GM12878 (cell line): ENCODE measurements at regions not wholly inside any gene's neighbourhood (a gene's known extent, or its start where the extent isn't known, plus 50 kb on each side); places are given as distances from the start of the nearest gene placed in this dataset.

Experiments used
- ATAC-seq: fragments of 200-7000 bp; cut with Tn5 transposase; 3 replicates; pipeline ENCODE4 v1.9.1; 2020; ENCODE audit warnings: mild to moderate bottlenecking, moderate library complexity
- BruUV-seq: library from RNA; stranded (reverse); fragments of 400-500 nt; replicated peaks from 2 replicates; lab custom pipeline; 2021; lab: Mats Ljungman, UMichigan
- CTCF ChIA-PET: fragments of 300-600 bp; sonication (Branson Sonifier 250); formaldehyde crosslinking; extraction: SDS; loops from one replicate; lab custom pipeline; 2021; ENCODE audit warnings: inconsistent platforms; lab: Yijun Ruan, JAX
- POLR2A ChIA-PET: fragments of 350-600 bp; formaldehyde crosslinking; extraction: SDS; loops from one replicate; lab custom pipeline; 2021; ENCODE audit warnings: inconsistent platforms; lab: Charles Lee
- RAD21 ChIA-PET: fragments of 300-600 bp; sonication (Branson Sonifier 250); formaldehyde crosslinking; loops from one replicate; lab custom pipeline; 2023; ENCODE audit warnings: antibody characterized with exemption; ENCODE audit not compliant: unreplicated experiment; lab: Charles Lee
- SMC1A ChIA-PET: fragments of 300-600 bp; sonication (Branson Sonifier 250); formaldehyde crosslinking; loops from one replicate; lab custom pipeline; 2023; ENCODE audit not compliant: unreplicated experiment, uncharacterized antibody; lab: Charles Lee
- DNase-seq: peaks from one replicate; pipeline ENCODE4 v3.0.0-alpha.2; 2011; ENCODE audit warnings: low read depth, low spot score
- FAIRE-seq: peaks from 3 replicates; lab custom pipeline; 2011; peaks lifted over from hg19 to GRCh38; lab: Jason Lieb, UNC
- H2AFZ ChIP-seq: 2 replicates; pipeline ENCODE4 v1.6.0; 2011; ENCODE audit warnings: low read depth, low read length, control low read depth; ENCODE audit not compliant: control insufficient read depth
- H3K27ac ChIP-seq: 2 replicates; pipeline ENCODE4 v1.5.1; 2011; ENCODE audit warnings: control low read depth; ENCODE audit not compliant: control insufficient read depth, insufficient read depth
- H3K27me3 ChIP-seq, 2 experiments: replicated peaks in 1 of 2; 2 replicates each; pipeline versions ENCODE4 v1.6.0 to v1.6.1; 2011; ENCODE audit warnings: low read length in 1 of 2; ENCODE audit not compliant: control insufficient read depth in 2 of 2, insufficient read depth in 2 of 2
- H3K36me3 ChIP-seq, 2 experiments: 2 replicates each; pipeline ENCODE4 v1.5.1; 2011; ENCODE audit warnings: low read length in 1 of 2; ENCODE audit not compliant: control insufficient read depth in 2 of 2, insufficient read depth in 2 of 2
- H3K4me1 ChIP-seq: 2 replicates; pipeline ENCODE4 v1.6.1; 2011; ENCODE audit warnings: mild to moderate bottlenecking, low read length, moderate library complexity, mixed read lengths; ENCODE audit not compliant: control insufficient read depth, insufficient read depth
- H3K4me2 ChIP-seq: 2 replicates; pipeline ENCODE4 v1.6.0; 2011; ENCODE audit warnings: control low read depth; ENCODE audit not compliant: control insufficient read depth, insufficient read depth
- H3K4me3 ChIP-seq: fragments of 200-600 bp; sonication (generic); 2 replicates; pipeline ENCODE4 v1.5.1; 2016
- H3K79me2 ChIP-seq: 2 replicates; pipeline ENCODE4 v1.6.0; 2011; ENCODE audit warnings: low read length; ENCODE audit not compliant: control insufficient read depth, insufficient read depth
- H3K9ac ChIP-seq: 2 replicates; pipeline ENCODE4 v1.8.0; 2011; ENCODE audit warnings: low read length, control low read depth, mixed read lengths; ENCODE audit not compliant: control insufficient read depth, insufficient read depth
- H3K9me3 ChIP-seq: replicated peaks from 3 replicates; pipeline ENCODE4 v1.5.1; 2011; ENCODE audit warnings: mild to moderate bottlenecking, low read length; ENCODE audit not compliant: control insufficient read depth, insufficient read depth
- H4K20me1 ChIP-seq: 2 replicates; pipeline ENCODE4 v1.6.0; 2011; ENCODE audit not compliant: control insufficient read depth, insufficient read depth
- BCL3 ChIP-seq: IDR thresholded peaks from 2 replicates; pipeline ENCODE4 v1.6.1; 2011; ENCODE audit warnings: borderline replicate concordance, low read depth, mild to moderate bottlenecking, moderate library complexity, low read length; ENCODE audit not compliant: insufficient read depth, poor library complexity, severe bottlenecking
- CHD2 ChIP-seq: IDR thresholded peaks from 2 replicates; pipeline ENCODE4 v1.6.1; 2011; ENCODE audit warnings: low read depth, low read length, improper control_type of control experiment, borderline replicate concordance
- EP300 ChIP-seq, 2 experiments: fragments of 150-350 bp in 1 of 2; IDR thresholded peaks; 2 replicates each; pipeline ENCODE4 v1.6.1; 2011 to 2012; ENCODE audit warnings: low read depth in 2 of 2, low read length in 2 of 2, borderline replicate concordance in 1 of 2, improper control_type of control experiment in 1 of 2, inconsistent platforms in 1 of 2; ENCODE audit not compliant: control insufficient read depth in 1 of 2
- IKZF1 ChIP-seq: fragments of 450-650 bp; conservative IDR thresholded peaks from 2 replicates; pipeline ENCODE4 v1.6.1; 2017; ENCODE audit warnings: antibody characterized with exemption, mild to moderate bottlenecking
- NKRF ChIP-seq: fragments of 450-650 bp; conservative IDR thresholded peaks from 2 replicates; pipeline ENCODE4 v1.6.1; 2017; ENCODE audit warnings: mild to moderate bottlenecking, moderate library complexity
- SREBF1 ChIP-seq: IDR thresholded peaks from 2 replicates; pipeline ENCODE4 v1.6.1; 2012; ENCODE audit warnings: mild to moderate bottlenecking, low read length
- TBL1XR1 ChIP-seq: IDR thresholded peaks from 2 replicates; pipeline ENCODE4 v1.6.1; 2012; ENCODE audit warnings: low read depth, low read length, improper control_type of control experiment
- ZNF592 ChIP-seq: fragments of 450-650 bp; IDR thresholded peaks from 2 replicates; pipeline ENCODE4 v1.6.1; 2017; ENCODE audit warnings: mild to moderate bottlenecking, moderate library complexity
- ZNF687 ChIP-seq: fragments of 450-650 bp; IDR thresholded peaks from 2 replicates; pipeline ENCODE4 v1.6.1; 2017; ENCODE audit warnings: mild to moderate bottlenecking, moderate library complexity
- WGBS: methylation state at CpG from one replicate; pipeline ENCODE4 v1.1.6; 2016; ENCODE audit warnings: low lambda C conversion rate; ENCODE audit not compliant: insufficient replicate concordance, insufficient coverage; ENCODE audit errors: missing lambda C conversion rate; 5-methylcytosine and 5-hydroxymethylcytosine counted together
- in situ Hi-C: fragments of 300-500 bp; cut with MboI; formaldehyde crosslinking; loops from 9 replicates; pipeline ENCODE4 v1.14.3; 2018; ENCODE audit warnings: mixed read lengths
- intact Hi-C: fragments of 100-400 bp; cut with micrococcal nuclease; formaldehyde crosslinking; loops from one replicate; pipeline ENCODE4 v1.14.2; 2022; ENCODE audit not compliant: unreplicated experiment

- intact Hi-C loops: no loop called here
- ChIA-PET RAD21 (no interaction called here), CTCF (no interaction called here), SMC1A (no interaction called here), POLR2A (no interaction called here)
- H3K27me3 ChIP-seq: no peaks in the 10 kb centered on the region
- no peak overlapping the region for H3K4me2 ChIP-seq
- H2AFZ ChIP-seq: no peak overlapping the region
- WGBS: 21% methylated on average over 3 of the region's 3 CpGs
- no peaks in the 10 kb centered on the region for H3K9me3 ChIP-seq
- no peaks in the 10 kb centered on the region for H4K20me1 ChIP-seq
- ATAC-seq (no peak), FAIRE-seq (no peak), DNase-seq (no peak)
- H3K79me2 ChIP-seq: no peaks in the 10 kb centered on the region
- no TSS peak for BruUV-seq
- H3K4me1 ChIP-seq: no peaks in the 10 kb centered on the region
- H3K36me3 ChIP-seq: no peaks in the 10 kb centered on the region
- in situ Hi-C loops: no loop called here
- no peak overlapping the region for H3K9ac ChIP-seq
- H3K27ac ChIP-seq: no peak overlapping the region
- H3K4me3 ChIP-seq: no peak overlapping the region
- TF ChIP-seq ZNF687: no peak
- no peak for TF ChIP-seq BCL3
- TF ChIP-seq IKZF1: no peak
- no peak for TF ChIP-seq EP300 (IDR thresholded peaks at IDR 0.05; ENCODE audit: borderline replicate concordance in 1 of 2, control insufficient read depth in 1 of 2, low read depth in 2 of 2, low read length in 2 of 2)
- TF ChIP-seq CHD2: no peak
- no peak for TF ChIP-seq SREBF1
- no peak for TF ChIP-seq ZNF592
- TF ChIP-seq NKRF: no peak
- no peak for TF ChIP-seq TBL1XR1
These were observed 156.3 kb downstream of the FOXA2 start for GRCh38 chr20:22428051-22428450.
